ENCODE measurements at regions not wholly inside any gene's neighbourhood (a gene's known extent, or its start where the extent isn't known, plus 50 kb on each side); places are given as distances from the start of the nearest gene placed in this dataset.
A peak's percentile ranks its signal among the peaks of the same experiment; 100 is the strongest.
"Not testable (repeated sequence)": the region's sequence is repeated elsewhere in the genome, so short reads cannot be mapped to it uniquely, and the experiment has no call there.

- H3K4me1 ChIP-seq (ENCODE audit: control insufficient read depth, insufficient read depth, low read length); H3K36me3 ChIP-seq (ENCODE audit: control insufficient read depth, insufficient read depth, low read length); intact Hi-C loops (cut with micrococcal nuclease; ENCODE audit: unreplicated experiment); ATAC-seq; H3K27ac ChIP-seq (ENCODE audit: low read length); BruUV-seq (replicated peaks); CTCF ChIA-PET; in situ Hi-C loops (cut with HindIII; ENCODE audit: low pct_unique_long_range_greater_than_20kb, low sequenced_read_pairs); H3K9me3 ChIP-seq (ENCODE audit: control insufficient read depth, insufficient read depth, low read depth, low read length); H3K4me3 ChIP-seq (ENCODE audit: low read depth in 2 of 2, low read length in 2 of 2); DNase-seq (ENCODE audit: low read depth, low spot score); H3K27me3 ChIP-seq (ENCODE audit: control insufficient read depth, insufficient read depth, low read length): not testable (repeated sequence)
- POLR2A ChIA-PET: interaction anchor here (0.7 kb wide), 1 partner anchor 516 kb away, joined by 7 read pairs; no protein-coding TSS in a partner anchor
Measured at GRCh38 chr4:9110700-9111099, 59.5 kb upstream of the FAM90A26 start.

GRCh38 chr4:9103148-9103524, 67.1 kb upstream of the FAM90A26 start:
- BruUV-seq (replicated peaks); H3K36me3 ChIP-seq (ENCODE audit: control insufficient read depth, insufficient read depth, low read length); H3K9me3 ChIP-seq (ENCODE audit: control insufficient read depth, insufficient read depth, low read depth, low read length); H3K27me3 ChIP-seq (ENCODE audit: control insufficient read depth, insufficient read depth, low read length); DNase-seq (ENCODE audit: low read depth, low spot score); POLR2A ChIA-PET; ATAC-seq; in situ Hi-C loops (cut with HindIII; ENCODE audit: low pct_unique_long_range_greater_than_20kb, low sequenced_read_pairs); CTCF ChIA-PET; H3K4me1 ChIP-seq (ENCODE audit: control insufficient read depth, insufficient read depth, low read length); H3K4me3 ChIP-seq (ENCODE audit: low read depth in 2 of 2, low read length in 2 of 2); intact Hi-C loops (cut with micrococcal nuclease; ENCODE audit: unreplicated experiment); H3K27ac ChIP-seq (ENCODE audit: low read length): not testable (repeated sequence)
- TF ChIP-seq CTCF (IDR thresholded peaks at IDR 0.05): peak; percentile 61

- CTCF ChIA-PET; DNase-seq (ENCODE audit: low read depth, low spot score); H3K27me3 ChIP-seq (ENCODE audit: control insufficient read depth, insufficient read depth, low read length); ATAC-seq; BruUV-seq (replicated peaks); intact Hi-C loops (cut with micrococcal nuclease; ENCODE audit: unreplicated experiment); H3K36me3 ChIP-seq (ENCODE audit: control insufficient read depth, insufficient read depth, low read length); POLR2A ChIA-PET; H3K4me1 ChIP-seq (ENCODE audit: control insufficient read depth, insufficient read depth, low read length); H3K9me3 ChIP-seq (ENCODE audit: control insufficient read depth, insufficient read depth, low read depth, low read length); H3K4me3 ChIP-seq (ENCODE audit: low read depth in 2 of 2, low read length in 2 of 2); H3K27ac ChIP-seq (ENCODE audit: low read length); in situ Hi-C loops (cut with HindIII; ENCODE audit: low pct_unique_long_range_greater_than_20kb, low sequenced_read_pairs): not testable (repeated sequence)
Measured at GRCh38 chr4:9102471-9103147, 67.6 kb upstream of the FAM90A26 start.

- CTCF ChIA-PET; in situ Hi-C loops (cut with HindIII; ENCODE audit: low pct_unique_long_range_greater_than_20kb, low sequenced_read_pairs); H3K27ac ChIP-seq (ENCODE audit: low read length); ATAC-seq; H3K27me3 ChIP-seq (ENCODE audit: control insufficient read depth, insufficient read depth, low read length); DNase-seq (ENCODE audit: low read depth, low spot score); H3K4me1 ChIP-seq (ENCODE audit: control insufficient read depth, insufficient read depth, low read length); H3K4me3 ChIP-seq (ENCODE audit: low read depth in 2 of 2, low read length in 2 of 2); BruUV-seq (replicated peaks); H3K9me3 ChIP-seq (ENCODE audit: control insufficient read depth, insufficient read depth, low read depth, low read length); H3K36me3 ChIP-seq (ENCODE audit: control insufficient read depth, insufficient read depth, low read length); POLR2A ChIA-PET; intact Hi-C loops (cut with micrococcal nuclease; ENCODE audit: unreplicated experiment): not testable (repeated sequence)
Measured at GRCh38 chr4:9096330-9096729, 73.9 kb upstream of the FAM90A26 start.

- H3K27me3 ChIP-seq (ENCODE audit: control insufficient read depth, insufficient read depth, low read length); in situ Hi-C loops (cut with HindIII; ENCODE audit: low pct_unique_long_range_greater_than_20kb, low sequenced_read_pairs); POLR2A ChIA-PET; H3K9me3 ChIP-seq (ENCODE audit: control insufficient read depth, insufficient read depth, low read depth, low read length); H3K4me3 ChIP-seq (ENCODE audit: low read depth in 2 of 2, low read length in 2 of 2); DNase-seq (ENCODE audit: low read depth, low spot score); H3K36me3 ChIP-seq (ENCODE audit: control insufficient read depth, insufficient read depth, low read length); CTCF ChIA-PET; H3K27ac ChIP-seq (ENCODE audit: low read length); intact Hi-C loops (cut with micrococcal nuclease; ENCODE audit: unreplicated experiment); BruUV-seq (replicated peaks); ATAC-seq; H3K4me1 ChIP-seq (ENCODE audit: control insufficient read depth, insufficient read depth, low read length): not testable (repeated sequence)
Measured at GRCh38 chr4:9078796-9079195, 91.4 kb upstream of the FAM90A26 start.

- CTCF ChIA-PET; H3K4me3 ChIP-seq (ENCODE audit: low read depth in 2 of 2, low read length in 2 of 2); DNase-seq (ENCODE audit: low read depth, low spot score); POLR2A ChIA-PET; H3K27me3 ChIP-seq (ENCODE audit: control insufficient read depth, insufficient read depth, low read length); H3K27ac ChIP-seq (ENCODE audit: low read length); intact Hi-C loops (cut with micrococcal nuclease; ENCODE audit: unreplicated experiment); ATAC-seq; H3K9me3 ChIP-seq (ENCODE audit: control insufficient read depth, insufficient read depth, low read depth, low read length); in situ Hi-C loops (cut with HindIII; ENCODE audit: low pct_unique_long_range_greater_than_20kb, low sequenced_read_pairs); BruUV-seq (replicated peaks); H3K36me3 ChIP-seq (ENCODE audit: control insufficient read depth, insufficient read depth, low read length); H3K4me1 ChIP-seq (ENCODE audit: control insufficient read depth, insufficient read depth, low read length): not testable (repeated sequence)
Measured at GRCh38 chr4:9076974-9077373, 93.2 kb upstream of the FAM90A26 start.

GRCh38 chr4:9076486-9076885, 93.7 kb upstream of the FAM90A26 start:
- in situ Hi-C loops (cut with HindIII; ENCODE audit: low pct_unique_long_range_greater_than_20kb, low sequenced_read_pairs); H3K4me1 ChIP-seq (ENCODE audit: control insufficient read depth, insufficient read depth, low read length); ATAC-seq: not testable (repeated sequence)

More at GRCh38 chr4:9076486-9076885, 93.7 kb upstream of the FAM90A26 start:
- intact Hi-C loops (cut with micrococcal nuclease; ENCODE audit: unreplicated experiment); H3K36me3 ChIP-seq (ENCODE audit: control insufficient read depth, insufficient read depth, low read length); BruUV-seq (replicated peaks); H3K27me3 ChIP-seq (ENCODE audit: control insufficient read depth, insufficient read depth, low read length); DNase-seq (ENCODE audit: low read depth, low spot score); H3K9me3 ChIP-seq (ENCODE audit: control insufficient read depth, insufficient read depth, low read depth, low read length); H3K27ac ChIP-seq (ENCODE audit: low read length); POLR2A ChIA-PET; CTCF ChIA-PET; H3K4me3 ChIP-seq (ENCODE audit: low read depth in 2 of 2, low read length in 2 of 2): not testable (repeated sequence)

Data from Panc1 (cell line).